ENCODE measurements at regions not wholly inside any gene's neighbourhood (a gene's known extent, or its start where the extent isn't known, plus 50 kb on each side); places are given as distances from the start of the nearest gene placed in this dataset.

GRCh38 chr13:44870456-44870929, 118.8 kb downstream of the NUFIP1 start:
- intact Hi-C loops (cut with micrococcal nuclease; ENCODE audit: unreplicated experiment) = no loop called here
- TF ChIP-seq POLR2AphosphoS5 (IDR thresholded peaks at IDR 0.05; ENCODE audit: low read depth, low read length) = no peak
- TF ChIP-seq SIN3A (IDR thresholded peaks at IDR 0.05; ENCODE audit: borderline replicate concordance, insufficient read depth, low read depth, low read length) = no peak
- TF ChIP-seq REST (IDR thresholded peaks at IDR 0.05; ENCODE audit: insufficient read depth in 1 of 2, low read depth in 2 of 2, low read length in 1 of 2) = no peak
- TF ChIP-seq TCF7L2 (IDR thresholded peaks at IDR 0.05; ENCODE audit: low read depth, low read length) = no peak
- TF ChIP-seq, protein P1, sequence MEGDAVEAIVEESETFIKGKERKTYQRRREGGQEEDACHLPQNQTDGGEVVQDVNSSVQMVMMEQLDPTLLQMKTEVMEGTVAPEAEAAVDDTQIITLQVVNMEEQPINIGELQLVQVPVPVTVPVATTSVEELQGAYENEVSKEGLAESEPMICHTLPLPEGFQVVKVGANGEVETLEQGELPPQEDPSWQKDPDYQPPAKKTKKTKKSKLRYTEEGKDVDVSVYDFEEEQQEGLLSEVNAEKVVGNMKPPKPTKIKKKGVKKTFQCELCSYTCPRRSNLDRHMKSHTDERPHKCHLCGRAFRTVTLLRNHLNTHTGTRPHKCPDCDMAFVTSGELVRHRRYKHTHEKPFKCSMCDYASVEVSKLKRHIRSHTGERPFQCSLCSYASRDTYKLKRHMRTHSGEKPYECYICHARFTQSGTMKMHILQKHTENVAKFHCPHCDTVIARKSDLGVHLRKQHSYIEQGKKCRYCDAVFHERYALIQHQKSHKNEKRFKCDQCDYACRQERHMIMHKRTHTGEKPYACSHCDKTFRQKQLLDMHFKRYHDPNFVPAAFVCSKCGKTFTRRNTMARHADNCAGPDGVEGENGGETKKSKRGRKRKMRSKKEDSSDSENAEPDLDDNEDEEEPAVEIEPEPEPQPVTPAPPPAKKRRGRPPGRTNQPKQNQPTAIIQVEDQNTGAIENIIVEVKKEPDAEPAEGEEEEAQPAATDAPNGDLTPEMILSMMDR (IDR thresholded peaks at IDR 0.05) = no peak
- DNase-seq (ENCODE audit: low read depth, low spot score) (no peak), ATAC-seq (no peak)
- POLR2A ChIA-PET = no interaction called here
- no peak overlapping the region for H3K4me3 ChIP-seq (ENCODE audit: low read depth in 2 of 2, low read length in 2 of 2)
- no peaks in the 10 kb centered on the region for H3K4me1 ChIP-seq (ENCODE audit: control insufficient read depth, insufficient read depth, low read length)
- in situ Hi-C loops (cut with HindIII; ENCODE audit: low pct_unique_long_range_greater_than_20kb, low sequenced_read_pairs) = no loop called here
- no peak overlapping the region for H3K27ac ChIP-seq (ENCODE audit: low read length)
- no peaks in the 10 kb centered on the region for H3K36me3 ChIP-seq (ENCODE audit: control insufficient read depth, insufficient read depth, low read length)
- no peaks in the 10 kb centered on the region for H3K27me3 ChIP-seq (ENCODE audit: control insufficient read depth, insufficient read depth, low read length)
- CTCF ChIA-PET = no interaction called here
- H3K9me3 ChIP-seq (ENCODE audit: control insufficient read depth, insufficient read depth, low read depth, low read length) = no peaks in the 10 kb centered on the region
- BruUV-seq (replicated peaks) = no TSS peak

GRCh38 chr13:44869167-44869566, 120.1 kb downstream of the NUFIP1 start:
- ChIA-PET CTCF (no interaction called here), POLR2A (no interaction called here)
- BruUV-seq (replicated peaks) = no TSS peak
- intact Hi-C loops (cut with micrococcal nuclease; ENCODE audit: unreplicated experiment) (no loop called here), in situ Hi-C loops (cut with HindIII; ENCODE audit: low pct_unique_long_range_greater_than_20kb, low sequenced_read_pairs) (no loop called here)
- no peak for DNase-seq (ENCODE audit: low read depth, low spot score)
- no peak for ATAC-seq
- TF ChIP-seq TCF7L2 (IDR thresholded peaks at IDR 0.05; ENCODE audit: low read depth, low read length) (no peak), SIN3A (IDR thresholded peaks at IDR 0.05; ENCODE audit: borderline replicate concordance, insufficient read depth, low read depth, low read length) (no peak), REST (IDR thresholded peaks at IDR 0.05; ENCODE audit: insufficient read depth in 1 of 2, low read depth in 2 of 2, low read length in 1 of 2) (no peak), POLR2AphosphoS5 (IDR thresholded peaks at IDR 0.05; ENCODE audit: low read depth, low read length) (no peak)
- TF ChIP-seq, protein P1 (IDR thresholded peaks at IDR 0.05) = no peak
- no peaks in the 10 kb centered on the region for H3K9me3 ChIP-seq (ENCODE audit: control insufficient read depth, insufficient read depth, low read depth, low read length)
- no peaks in the 10 kb centered on the region for H3K36me3 ChIP-seq (ENCODE audit: control insufficient read depth, insufficient read depth, low read length)
- H3K4me1 ChIP-seq (ENCODE audit: control insufficient read depth, insufficient read depth, low read length) = no peaks in the 10 kb centered on the region
- H3K4me3 ChIP-seq (ENCODE audit: low read depth in 2 of 2, low read length in 2 of 2) = no peak overlapping the region
- no peak overlapping the region for H3K27ac ChIP-seq (ENCODE audit: low read length)
- H3K27me3 ChIP-seq (ENCODE audit: control insufficient read depth, insufficient read depth, low read length) = no peaks in the 10 kb centered on the region
